ENCODE measurements at regions not wholly inside any gene's neighbourhood (a gene's known extent, or its start where the extent isn't known, plus 50 kb on each side); places are given as distances from the start of the nearest gene placed in this dataset.
"Not testable (repeated sequence)": the region's sequence is repeated elsewhere in the genome, so short reads cannot be mapped to it uniquely, and the experiment has no call there.

DNA sequence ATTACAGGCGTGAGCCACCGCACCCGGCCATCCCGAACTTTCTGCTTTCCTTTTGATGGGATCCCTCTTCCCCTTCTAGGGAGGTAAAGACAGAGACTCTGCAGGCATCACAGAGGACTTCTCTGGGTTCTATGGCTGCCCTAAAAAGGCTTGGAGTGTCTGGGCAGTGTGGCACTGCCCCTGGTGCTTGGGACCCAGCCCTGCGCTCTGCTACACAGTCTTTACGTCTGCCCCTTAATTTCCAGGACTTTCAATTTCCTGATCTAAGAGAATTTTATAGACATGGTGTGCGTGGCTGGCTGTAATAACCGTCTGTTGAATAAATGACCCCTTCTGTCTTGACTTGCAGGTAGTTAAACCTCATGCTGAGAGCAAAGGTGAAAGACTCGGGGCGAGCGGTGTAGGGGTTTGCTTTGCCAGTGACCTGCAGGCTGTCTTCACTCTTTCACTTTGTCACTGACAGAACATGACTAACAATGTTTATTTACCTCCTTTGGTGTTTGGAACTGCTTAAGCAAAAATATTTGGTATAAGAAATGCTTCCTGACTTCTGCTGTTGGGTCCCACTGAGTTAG lies 110.9 kb upstream of the MAP1LC3B2 start:
- Histone ChIP-seq H3K27ac (ENCODE audit: low read depth in 1 of 2, low read length in 2 of 2) (no peak overlapping the region), H3K27me3 (ENCODE audit: control insufficient read depth in 1 of 2, insufficient read depth in 2 of 2, low read length in 1 of 2) (no peaks in the 10 kb centered on the region), H3K4me1 (ENCODE audit: control insufficient read depth in 1 of 2, insufficient read depth in 2 of 2, low read length in 2 of 2) (no peaks in the 10 kb centered on the region), H3K36me3 (ENCODE audit: control insufficient read depth in 1 of 2, insufficient read depth in 2 of 2, low read length in 1 of 2) (no peaks in the 10 kb centered on the region), H3K4me3 (ENCODE audit: low read length in 2 of 2) (no peak overlapping the region), H3K9me3 (ENCODE audit: control insufficient read depth, low read length) (no peaks in the 10 kb centered on the region)
- WGBS, 2 donors: 95 to 96% methylated on average over 11 of the region's 11 CpGs
- ATAC-seq (ENCODE audit: low FRiP score) (no peak), DNase-seq (no peak)
- intact Hi-C loops (cut with DNase I): no loop called here

DNA sequence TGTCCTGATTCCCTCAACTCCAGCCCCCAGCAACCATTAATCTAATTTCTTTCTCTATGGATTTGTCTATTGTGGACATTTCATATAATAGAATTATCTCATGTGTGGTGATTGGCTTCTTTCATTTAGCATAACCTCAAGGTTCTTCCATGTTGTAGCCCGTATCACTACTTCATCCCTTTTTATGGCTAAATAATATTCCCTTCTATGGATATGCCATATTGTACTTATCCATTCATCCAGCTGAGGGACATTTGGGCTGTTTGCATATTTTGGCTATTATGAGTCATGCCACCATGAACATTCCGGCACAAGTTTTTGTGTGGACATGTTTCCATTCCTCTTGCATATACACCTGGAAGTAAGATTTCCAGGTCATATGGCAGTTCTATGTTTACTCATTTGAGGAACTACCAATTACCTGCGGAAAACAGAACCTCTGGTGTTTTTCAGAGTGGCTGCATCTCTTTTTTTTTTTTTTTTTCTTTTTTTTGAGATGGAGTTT lies 108.7 kb upstream of the MAP1LC3B2 start:
- no peaks in the 10 kb centered on the region for H3K36me3 ChIP-seq (ENCODE audit: control insufficient read depth in 1 of 2, insufficient read depth in 2 of 2, low read length in 1 of 2)
- H3K4me1 ChIP-seq (ENCODE audit: control insufficient read depth in 1 of 2, insufficient read depth in 2 of 2, low read length in 2 of 2): peaks cover 0 to 2% of the 10 kb centered on the region in 2 donors
- H3K27ac ChIP-seq (ENCODE audit: low read depth in 1 of 2, low read length in 2 of 2): no peak overlapping the region
- H3K9me3 ChIP-seq (ENCODE audit: control insufficient read depth, low read length): no peaks in the 10 kb centered on the region
- no peak for DNase-seq
- intact Hi-C loops (cut with DNase I): loop anchor here in 1 of 2 donors (10.0 kb wide), 1 partner anchor 144 kb away; no protein-coding TSS in a partner anchor
- no peak for ATAC-seq (ENCODE audit: low FRiP score)
- H3K27me3 ChIP-seq (ENCODE audit: control insufficient read depth in 1 of 2, insufficient read depth in 2 of 2, low read length in 1 of 2): no peaks in the 10 kb centered on the region
- no peak overlapping the region for H3K4me3 ChIP-seq (ENCODE audit: low read length in 2 of 2)
- 95 to 98% methylated on average over 3 of the region's 3 CpGs for WGBS, 2 donors

DNA sequence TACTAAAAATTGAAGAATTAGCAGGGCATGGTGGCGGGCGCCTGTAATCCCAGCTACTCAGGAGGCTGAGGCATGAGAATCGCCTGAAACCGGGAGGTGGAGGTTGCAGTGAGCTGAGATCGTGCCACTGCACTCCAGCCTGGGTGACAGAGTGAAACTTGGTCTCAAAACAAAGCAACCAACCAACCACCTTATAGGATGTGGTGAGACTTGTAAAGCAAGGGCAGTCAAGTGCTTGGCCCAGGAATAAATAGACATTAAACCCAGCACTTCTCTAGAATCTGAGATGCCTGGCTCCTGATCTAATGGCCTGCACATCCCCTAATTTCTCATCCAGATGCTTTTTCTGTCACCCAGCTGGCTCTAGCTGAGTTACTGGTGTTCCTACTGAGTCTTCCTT lies 106.2 kb upstream of the MAP1LC3B2 start:
- WGBS, 2 donors: 95 to 96% methylated on average over 5 of the region's 5 CpGs
- intact Hi-C loops (cut with DNase I): loop anchor here in 1 of 2 donors (10.0 kb wide), 1 partner anchor 142 kb away; no protein-coding TSS in a partner anchor
- H3K27ac ChIP-seq (ENCODE audit: low read depth in 1 of 2, low read length in 2 of 2); ATAC-seq (ENCODE audit: low FRiP score); H3K27me3 ChIP-seq (ENCODE audit: control insufficient read depth in 1 of 2, insufficient read depth in 2 of 2, low read length in 1 of 2); H3K36me3 ChIP-seq (ENCODE audit: control insufficient read depth in 1 of 2, insufficient read depth in 2 of 2, low read length in 1 of 2); H3K4me1 ChIP-seq (ENCODE audit: control insufficient read depth in 1 of 2, insufficient read depth in 2 of 2, low read length in 2 of 2); H3K4me3 ChIP-seq (ENCODE audit: low read length in 2 of 2); H3K9me3 ChIP-seq (ENCODE audit: control insufficient read depth, low read length); DNase-seq: not testable (repeated sequence)

DNA sequence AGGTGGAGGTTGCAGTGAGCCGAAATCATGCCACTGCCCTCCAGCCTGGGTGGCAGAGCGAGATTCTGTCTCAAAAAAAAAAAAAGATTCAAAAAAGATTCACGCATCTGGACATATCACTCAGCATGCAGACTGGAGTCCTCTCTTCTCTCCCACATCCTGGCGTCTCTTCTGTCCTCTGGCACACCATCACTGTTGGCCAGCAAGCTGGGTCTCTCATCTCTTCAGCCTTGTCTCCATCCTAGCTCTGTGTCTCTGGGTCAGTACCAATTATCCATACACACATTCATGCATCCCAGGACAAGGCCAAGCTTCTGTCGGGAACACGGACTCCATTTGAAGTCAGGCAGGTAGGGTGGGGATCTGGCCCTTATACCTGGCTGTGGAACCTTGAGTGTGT lies 105.5 kb upstream of the MAP1LC3B2 start:
- ATAC-seq (ENCODE audit: low FRiP score): no peak
- WGBS, 2 donors: 97 to 99% methylated on average over 6 of the region's 6 CpGs
- Histone ChIP-seq H3K27me3 (ENCODE audit: control insufficient read depth in 1 of 2, insufficient read depth in 2 of 2, low read length in 1 of 2) (no peaks in the 10 kb centered on the region), H3K4me3 (ENCODE audit: low read length in 2 of 2) (no peak overlapping the region), H3K9me3 (ENCODE audit: control insufficient read depth, low read length) (no peaks in the 10 kb centered on the region), H3K36me3 (ENCODE audit: control insufficient read depth in 1 of 2, insufficient read depth in 2 of 2, low read length in 1 of 2) (no peaks in the 10 kb centered on the region), H3K27ac (ENCODE audit: low read depth in 1 of 2, low read length in 2 of 2) (no peak overlapping the region), H3K4me1 (ENCODE audit: control insufficient read depth in 1 of 2, insufficient read depth in 2 of 2, low read length in 2 of 2) (peaks cover 0 to 2% of the 10 kb centered on the region in 2 donors)
- DNase-seq: no peak
- intact Hi-C loops (cut with DNase I): loop anchor here in 1 of 2 donors (10.0 kb wide), 1 partner anchor 141 kb away; no protein-coding TSS in a partner anchor

DNA sequence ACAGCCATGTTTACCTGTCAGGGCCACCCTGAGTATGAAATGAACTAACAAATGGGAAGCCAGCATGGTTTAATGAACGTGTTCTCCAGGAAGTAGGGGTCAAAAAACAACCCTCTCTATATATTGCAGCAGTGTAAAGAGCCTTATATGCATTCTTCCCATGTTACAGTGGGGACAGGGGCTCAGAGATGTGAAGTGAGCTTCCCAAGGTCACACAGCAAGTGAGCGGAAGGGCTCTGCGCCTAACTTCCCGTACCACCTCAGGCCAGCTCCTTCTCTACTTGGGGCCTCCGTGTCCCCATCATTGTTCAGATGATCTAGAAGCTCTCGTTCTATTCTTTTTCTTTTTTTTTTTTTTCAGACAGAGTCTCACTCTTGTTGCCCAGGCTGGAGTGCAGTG lies 105.1 kb upstream of the MAP1LC3B2 start:
- 82 to 89% methylated on average over 6 of the region's 6 CpGs for WGBS, 2 donors
- no peaks in the 10 kb centered on the region for H3K36me3 ChIP-seq (ENCODE audit: control insufficient read depth in 1 of 2, insufficient read depth in 2 of 2, low read length in 1 of 2)
- no peak overlapping the region for H3K4me3 ChIP-seq (ENCODE audit: low read length in 2 of 2)
- ATAC-seq (ENCODE audit: low FRiP score) (no peak), DNase-seq (no peak)
- H3K27me3 ChIP-seq (ENCODE audit: control insufficient read depth in 1 of 2, insufficient read depth in 2 of 2, low read length in 1 of 2): no peaks in the 10 kb centered on the region
- H3K9me3 ChIP-seq (ENCODE audit: control insufficient read depth, low read length): no peaks in the 10 kb centered on the region
- intact Hi-C loops (cut with DNase I): loop anchor here in 1 of 2 donors (10.0 kb wide), 1 partner anchor 141 kb away; no protein-coding TSS in a partner anchor
- H3K27ac ChIP-seq (ENCODE audit: low read depth in 1 of 2, low read length in 2 of 2): no peak overlapping the region
- peaks cover 0 to 2% of the 10 kb centered on the region in 2 donors for H3K4me1 ChIP-seq (ENCODE audit: control insufficient read depth in 1 of 2, insufficient read depth in 2 of 2, low read length in 2 of 2)

DNA sequence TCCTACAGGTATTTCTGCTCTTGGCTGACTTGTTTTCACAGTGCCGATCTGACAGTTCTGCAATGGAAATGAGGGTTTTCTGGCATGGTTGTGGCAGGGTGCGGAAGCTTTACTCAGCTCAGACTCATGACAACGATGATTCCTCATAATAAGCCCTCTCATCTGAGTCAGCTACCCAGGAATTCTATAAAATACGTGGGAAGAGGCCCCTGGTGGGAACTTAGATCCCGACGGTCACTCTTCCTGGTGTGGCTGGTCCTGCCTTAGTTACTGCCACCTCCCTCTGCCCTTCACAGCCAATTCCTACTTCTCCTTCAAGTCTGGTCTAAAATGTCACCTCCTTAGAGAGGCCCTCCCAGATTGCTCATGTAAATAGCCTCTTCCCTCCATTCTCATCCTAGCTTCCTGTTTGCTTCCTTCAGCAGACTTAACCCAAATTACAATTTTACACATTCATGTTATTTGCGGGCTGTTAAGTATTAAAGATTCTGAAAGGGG lies 104.2 kb upstream of the MAP1LC3B2 start:
- H3K4me1 ChIP-seq (ENCODE audit: control insufficient read depth in 1 of 2, insufficient read depth in 2 of 2, low read length in 2 of 2): peaks cover 0 to 2% of the 10 kb centered on the region in 2 donors
- 33 to 38% methylated on average over 7 of the region's 7 CpGs for WGBS, 2 donors
- intact Hi-C loops (cut with DNase I): loop anchor here (5.0 to 10.0 kb wide), 2 partner anchors 72 to 140 kb away; no protein-coding TSS in a partner anchor
- DNase-seq: no peak
- H3K4me3 ChIP-seq (ENCODE audit: low read length in 2 of 2): no peak overlapping the region
- peak overlapping the region; percentile 64 to 90 for H3K27ac ChIP-seq (ENCODE audit: low read depth in 1 of 2, low read length in 2 of 2)
- no peaks in the 10 kb centered on the region for H3K36me3 ChIP-seq (ENCODE audit: control insufficient read depth in 1 of 2, insufficient read depth in 2 of 2, low read length in 1 of 2)
- H3K9me3 ChIP-seq (ENCODE audit: control insufficient read depth, low read length): no peaks in the 10 kb centered on the region
- no peak for ATAC-seq (ENCODE audit: low FRiP score)
- H3K27me3 ChIP-seq (ENCODE audit: control insufficient read depth in 1 of 2, insufficient read depth in 2 of 2, low read length in 1 of 2): no peaks in the 10 kb centered on the region

DNA sequence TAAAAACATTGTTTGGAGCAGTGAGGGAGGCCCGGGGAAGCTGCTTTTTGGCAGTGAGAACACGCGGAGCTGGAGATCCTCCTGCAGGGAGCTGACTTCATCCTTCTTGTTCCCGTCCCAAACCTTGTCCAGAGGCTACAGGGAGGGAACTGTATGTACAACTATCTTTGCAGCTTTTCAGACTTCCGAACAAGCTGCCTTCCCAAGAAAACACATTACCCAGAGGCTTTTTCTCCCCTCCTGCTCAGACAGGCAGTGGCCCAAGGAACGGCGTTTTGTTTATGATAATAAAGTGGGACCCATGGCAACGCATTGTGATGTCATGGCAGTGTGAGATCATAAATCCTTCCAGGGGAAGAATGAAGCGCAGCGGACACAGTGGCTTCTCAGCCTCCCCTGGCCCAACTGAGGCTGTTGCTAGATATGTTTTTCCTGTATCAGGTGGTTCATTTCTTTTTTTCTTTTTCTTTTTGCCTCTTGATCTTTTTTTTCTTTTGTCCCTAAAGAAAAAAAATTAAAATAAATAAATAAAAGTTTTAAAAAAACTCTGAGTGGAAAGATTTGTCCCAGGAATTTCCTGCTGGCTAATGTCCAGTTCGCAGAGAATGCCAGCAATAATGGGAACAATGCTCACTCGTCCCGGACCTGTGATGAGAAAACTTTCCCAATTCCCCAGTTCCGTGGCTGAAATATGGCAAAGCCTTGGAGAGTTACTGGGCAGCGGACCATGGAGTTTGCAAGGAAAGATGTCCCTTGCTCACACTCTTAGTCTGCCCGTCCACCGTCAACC lies 103.4 kb upstream of the MAP1LC3B2 start:
- Histone ChIP-seq H3K27me3 (ENCODE audit: control insufficient read depth in 1 of 2, insufficient read depth in 2 of 2, low read length in 1 of 2) (no peaks in the 10 kb centered on the region), H3K4me1 (ENCODE audit: control insufficient read depth in 1 of 2, insufficient read depth in 2 of 2, low read length in 2 of 2) (peaks cover 0 to 2% of the 10 kb centered on the region in 2 donors), H3K4me3 (ENCODE audit: low read length in 2 of 2) (no peak overlapping the region), H3K9me3 (ENCODE audit: control insufficient read depth, low read length) (no peaks in the 10 kb centered on the region), H3K27ac (ENCODE audit: low read depth in 1 of 2, low read length in 2 of 2) (peak overlapping the region; percentile 64 to 96), H3K36me3 (ENCODE audit: control insufficient read depth in 1 of 2, insufficient read depth in 2 of 2, low read length in 1 of 2) (no peaks in the 10 kb centered on the region)
- DNase-seq: peak; percentile 89
- intact Hi-C loops (cut with DNase I): loop anchor here (5.0 to 10.0 kb wide), 2 partner anchors 72 to 139 kb away; no protein-coding TSS in a partner anchor
- peak; percentile 92 for ATAC-seq (ENCODE audit: low FRiP score)
- 3% methylated on average over 17 of the region's 17 CpGs for WGBS, 2 donors

DNA sequence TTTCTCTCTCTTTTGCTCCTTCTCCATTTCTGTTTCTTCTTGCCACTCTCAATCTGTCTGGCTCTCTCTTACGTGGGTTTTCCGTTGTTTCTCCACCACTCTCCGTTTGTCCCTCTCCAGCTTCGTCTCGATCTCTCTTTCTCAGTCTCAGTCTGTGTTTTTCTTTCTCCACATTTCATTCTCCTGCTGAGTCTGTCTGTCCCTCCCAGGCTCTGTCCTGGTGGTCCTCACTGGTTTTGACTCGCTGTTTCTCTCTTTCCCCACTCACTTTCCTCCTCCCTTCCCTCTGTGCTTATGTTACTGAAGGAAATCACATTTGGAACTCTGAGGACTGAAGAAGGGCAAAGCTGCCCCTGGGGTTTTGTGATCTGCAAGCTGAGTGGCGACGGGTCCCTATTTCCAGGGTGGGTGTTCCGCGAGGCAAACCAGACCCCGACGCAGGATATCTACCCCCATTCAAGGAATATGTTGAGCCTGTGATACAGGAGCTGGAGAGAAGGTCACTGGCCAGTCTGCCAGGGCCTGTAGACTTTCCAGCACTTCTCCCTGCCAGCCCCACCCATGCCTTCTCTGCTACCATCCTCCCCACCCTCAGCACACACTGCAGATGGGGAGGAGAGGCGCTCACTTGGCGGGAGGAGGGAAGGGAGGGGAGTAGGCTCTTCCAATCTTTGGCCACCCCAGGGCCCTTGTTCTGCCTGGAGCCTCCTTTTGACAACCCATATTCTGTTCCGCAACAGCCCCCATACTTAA lies 102.7 kb upstream of the MAP1LC3B2 start:
- 35 to 38% methylated on average over 15 of the region's 15 CpGs for WGBS, 2 donors
- peak overlapping the region; percentile 31 to 96 for H3K27ac ChIP-seq (ENCODE audit: low read depth in 1 of 2, low read length in 2 of 2)
- ATAC-seq (ENCODE audit: low FRiP score) (peak; percentile 37), DNase-seq (peak in 1 of 2 donors; percentile 58)
- intact Hi-C loops (cut with DNase I): loop anchor here (5.0 to 10.0 kb wide), 2 partner anchors 71 to 138 kb away; no protein-coding TSS in a partner anchor
- no peaks in the 10 kb centered on the region for H3K27me3 ChIP-seq (ENCODE audit: control insufficient read depth in 1 of 2, insufficient read depth in 2 of 2, low read length in 1 of 2)
- no peaks in the 10 kb centered on the region for H3K36me3 ChIP-seq (ENCODE audit: control insufficient read depth in 1 of 2, insufficient read depth in 2 of 2, low read length in 1 of 2)
- no peaks in the 10 kb centered on the region for H3K9me3 ChIP-seq (ENCODE audit: control insufficient read depth, low read length)
- no peak overlapping the region for H3K4me3 ChIP-seq (ENCODE audit: low read length in 2 of 2)
- H3K4me1 ChIP-seq (ENCODE audit: control insufficient read depth in 1 of 2, insufficient read depth in 2 of 2, low read length in 2 of 2): peaks cover 0 to 2% of the 10 kb centered on the region in 2 donors

Measured in aorta (tissue), 5 donors.